Body of pancreas (tissue), 4 donors: ENCODE measurements at regions not wholly inside any gene's neighbourhood (a gene's known extent, or its start where the extent isn't known, plus 50 kb on each side); places are given as distances from the start of the nearest gene placed in this dataset.

Source experiments
- ATAC-seq: fragments of 150-250 bp; one replicate; pipeline ENCODE4 v1.9.1; 2016
- DNase-seq, 4 donors: peaks; one replicate each; pipeline ENCODE4 v3.0.0-alpha.2; 2019
- H3K27ac ChIP-seq, 4 donors: fragments of 200-600 bp; sonication (generic); 1 replicate in 3 of 4; 2 replicates in 1 of 4; pipeline versions ENCODE4 v1.5.1 to v1.6.1; 2016 to 2019; ENCODE audit warnings: mild to moderate bottlenecking in 1 of 4, mixed read lengths in 1 of 4, moderate library complexity in 1 of 4
- H3K27me3 ChIP-seq, 2 donors: fragments of 200-600 bp; sonication (generic); one replicate each; pipeline ENCODE4 v1.6.0; 2016; ENCODE audit warnings: mild to moderate bottlenecking in 1 of 2
- H3K36me3 ChIP-seq, 2 donors: fragments of 200-600 bp; sonication (generic); replicated peaks in 1 of 2; 2 replicates each; pipeline ENCODE4 v1.5.1; 2016; ENCODE audit warnings: low read depth in 2 of 2; ENCODE audit not compliant: insufficient read depth in 1 of 2
- H3K4me1 ChIP-seq: fragments of 200-600 bp; sonication (generic); one replicate; pipeline ENCODE4 v1.6.0; 2016
- H3K4me3 ChIP-seq, 2 donors: fragments of 200-600 bp; sonication (generic); 1 replicate in 1 of 2; 2 replicates in 1 of 2; pipeline ENCODE4 v1.5.1; 2016 to 2019
- H3K9me3 ChIP-seq, 3 donors: fragments of 200-600 bp; sonication (generic); 1 replicate in 2 of 3; 2 replicates in 1 of 3; pipeline ENCODE4 v1.5.1; 2016
- POLR2A ChIP-seq, 3 donors: fragments of 450-650 bp; IDR thresholded peaks; one replicate each; pipeline ENCODE4 v1.6.1; 2016; ENCODE audit warnings: antibody characterized with exemption in 3 of 3, mild to moderate bottlenecking in 2 of 3
- WGBS, 2 donors: methylation state at CpG; one replicate each; pipeline ENCODE4 v1.1.5; 2017; 5-methylcytosine and 5-hydroxymethylcytosine counted together
- intact Hi-C: fragments of 100-400 bp; cut with DNase I; formaldehyde crosslinking; loops from one replicate; pipeline ENCODE4 v1.15.1; 2023
- TF ChIP-seq, protein P1 (sequence below), 7 experiments: fragments of 450-650 bp in 4 of 7; fragments of 200-600 bp in 3 of 7; sonication (generic) in 3 of 7; IDR thresholded peaks; one replicate each; pipeline ENCODE4 v1.5.1; 2016 to 2019; ENCODE audit warnings: antibody characterized with exemption in 7 of 7

DNA sequence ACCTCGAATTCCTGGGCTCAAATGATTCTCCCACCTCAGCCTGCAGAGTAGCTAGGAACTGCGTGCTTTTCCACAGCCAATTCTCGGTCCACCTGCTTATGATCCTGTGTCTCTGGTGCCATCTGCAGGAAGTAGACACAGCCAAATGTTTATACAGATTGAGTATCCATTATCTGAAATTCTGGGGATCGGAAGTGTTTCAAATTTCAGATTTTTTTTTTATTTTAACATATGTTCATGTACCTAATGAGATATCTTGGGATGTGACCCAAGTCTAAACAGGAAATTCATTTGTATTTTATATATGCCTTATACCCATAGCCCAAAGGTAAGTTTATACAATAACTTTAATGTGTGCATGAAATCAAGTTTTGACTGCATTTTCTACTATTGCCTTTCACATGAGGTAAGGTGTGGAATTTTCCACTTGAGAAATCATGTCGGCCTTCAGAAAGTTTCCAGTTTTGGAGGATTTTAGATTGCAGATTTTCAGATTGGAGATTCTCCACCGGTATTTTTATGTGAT, 89.5 kb downstream of the ESM1 start:
- Histone ChIP-seq H3K27me3 (no peaks in the 10 kb centered on the region), H3K27ac (no peak overlapping the region), H3K36me3 (no peaks in the 10 kb centered on the region), H3K9me3 (no peaks in the 10 kb centered on the region), H3K4me1 (no peaks in the 10 kb centered on the region), H3K4me3 (no peak overlapping the region)
- intact Hi-C loops, result no loop called here
- ATAC-seq (peak; percentile 60), DNase-seq (peak; percentile 38 to 64 (median 46))
- TF ChIP-seq, protein P1, sequence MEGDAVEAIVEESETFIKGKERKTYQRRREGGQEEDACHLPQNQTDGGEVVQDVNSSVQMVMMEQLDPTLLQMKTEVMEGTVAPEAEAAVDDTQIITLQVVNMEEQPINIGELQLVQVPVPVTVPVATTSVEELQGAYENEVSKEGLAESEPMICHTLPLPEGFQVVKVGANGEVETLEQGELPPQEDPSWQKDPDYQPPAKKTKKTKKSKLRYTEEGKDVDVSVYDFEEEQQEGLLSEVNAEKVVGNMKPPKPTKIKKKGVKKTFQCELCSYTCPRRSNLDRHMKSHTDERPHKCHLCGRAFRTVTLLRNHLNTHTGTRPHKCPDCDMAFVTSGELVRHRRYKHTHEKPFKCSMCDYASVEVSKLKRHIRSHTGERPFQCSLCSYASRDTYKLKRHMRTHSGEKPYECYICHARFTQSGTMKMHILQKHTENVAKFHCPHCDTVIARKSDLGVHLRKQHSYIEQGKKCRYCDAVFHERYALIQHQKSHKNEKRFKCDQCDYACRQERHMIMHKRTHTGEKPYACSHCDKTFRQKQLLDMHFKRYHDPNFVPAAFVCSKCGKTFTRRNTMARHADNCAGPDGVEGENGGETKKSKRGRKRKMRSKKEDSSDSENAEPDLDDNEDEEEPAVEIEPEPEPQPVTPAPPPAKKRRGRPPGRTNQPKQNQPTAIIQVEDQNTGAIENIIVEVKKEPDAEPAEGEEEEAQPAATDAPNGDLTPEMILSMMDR (IDR thresholded peaks at IDR 0.05), result peak in 6 of 7 experiments; percentile 26 to 59 (median 54)
- TF ChIP-seq POLR2A (IDR thresholded peaks at IDR 0.05), result no peak
- WGBS, 2 donors, result 20 to 23% methylated on average over 6 of the region's 6 CpGs

DNA sequence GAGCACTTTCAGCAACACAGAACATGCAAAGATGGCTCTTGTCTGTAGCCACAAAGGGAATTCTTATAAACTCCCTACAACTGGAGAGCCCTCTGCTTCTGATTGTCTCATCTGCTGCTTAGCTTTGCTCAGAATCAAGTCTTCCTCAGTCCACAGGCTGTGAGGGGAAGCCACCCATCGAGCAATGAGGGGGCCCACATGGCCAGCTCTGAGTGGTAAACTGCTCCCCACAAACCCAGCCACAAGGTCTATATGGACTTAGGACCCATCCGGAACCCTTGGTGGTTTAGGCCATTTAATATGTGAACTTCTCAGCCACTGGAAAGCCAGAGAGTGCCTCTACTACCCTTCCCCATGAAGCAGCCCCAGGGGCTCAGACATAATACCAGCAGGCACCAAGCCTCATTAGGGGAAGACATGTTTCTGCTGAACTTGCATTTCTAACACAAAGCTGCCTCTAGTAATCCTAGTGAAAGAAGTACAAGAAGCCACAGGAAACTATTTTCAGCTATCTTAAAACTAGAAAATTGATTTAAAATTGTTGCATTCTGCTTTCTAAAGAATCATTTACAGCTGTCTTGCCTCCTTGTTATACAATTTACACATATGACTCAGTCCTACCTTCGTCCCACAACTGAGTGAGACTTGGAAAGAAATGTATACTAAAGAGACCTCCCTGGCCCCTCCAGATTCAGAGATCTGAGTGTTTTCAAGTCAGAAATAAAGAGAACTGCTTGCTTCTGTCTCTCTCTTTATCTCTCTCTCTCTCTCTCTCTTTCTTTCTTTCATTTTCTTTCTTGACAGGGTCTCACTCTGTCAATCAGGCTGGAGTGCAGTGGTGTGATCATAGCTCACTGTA, 90.2 kb downstream of the ESM1 start:
- Histone ChIP-seq H3K9me3 (no peaks in the 10 kb centered on the region), H3K27me3 (no peaks in the 10 kb centered on the region), H3K36me3 (no peaks in the 10 kb centered on the region), H3K27ac (no peak overlapping the region), H3K4me3 (no peak overlapping the region), H3K4me1 (peaks cover 2% of the 10 kb centered on the region)
- 57 to 63% methylated on average over 3 of the region's 3 CpGs for WGBS, 2 donors
- DNase-seq (no peak), ATAC-seq (no peak)
- intact Hi-C loops, result no loop called here
- TF ChIP-seq, protein P1 (IDR thresholded peaks at IDR 0.05), result no peak
- TF ChIP-seq POLR2A (IDR thresholded peaks at IDR 0.05), result no peak

DNA sequence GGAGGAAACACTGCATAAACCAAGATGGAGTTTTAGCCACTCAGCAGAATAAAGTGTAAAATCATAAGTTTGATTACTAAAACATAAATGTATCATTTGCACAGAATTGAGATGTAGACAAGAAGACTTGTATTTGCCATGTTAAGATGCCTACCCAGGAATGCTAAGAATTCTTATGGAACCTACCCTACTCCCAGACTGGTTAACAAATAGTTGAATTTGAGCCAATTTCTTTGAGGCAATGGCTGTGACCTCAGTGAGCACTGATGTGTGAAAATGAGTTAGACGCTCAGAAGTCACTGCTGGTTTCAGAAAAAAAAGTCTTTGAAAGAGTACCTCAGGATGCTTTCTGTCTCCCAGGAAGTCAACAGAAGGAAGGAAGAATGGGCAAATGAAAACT, 95.6 kb downstream of the ESM1 start:
- peaks cover 0 to 4% of the 10 kb centered on the region in 2 donors for H3K27me3 ChIP-seq
- DNase-seq, result no peak
- H3K4me1 ChIP-seq, result peaks cover 6% of the 10 kb centered on the region
- 43% methylated on average over 1 of the region's 1 CpG for WGBS, 2 donors
- TF ChIP-seq, protein P1 (IDR thresholded peaks at IDR 0.05), result no peak
- TF ChIP-seq POLR2A (IDR thresholded peaks at IDR 0.05), result no peak
- no peaks in the 10 kb centered on the region for H3K9me3 ChIP-seq
- H3K27ac ChIP-seq, result no peak overlapping the region
- ATAC-seq, result peak; percentile 66
- H3K36me3 ChIP-seq, result no peaks in the 10 kb centered on the region
- intact Hi-C loops, result no loop called here
- H3K4me3 ChIP-seq, result no peak overlapping the region

DNA sequence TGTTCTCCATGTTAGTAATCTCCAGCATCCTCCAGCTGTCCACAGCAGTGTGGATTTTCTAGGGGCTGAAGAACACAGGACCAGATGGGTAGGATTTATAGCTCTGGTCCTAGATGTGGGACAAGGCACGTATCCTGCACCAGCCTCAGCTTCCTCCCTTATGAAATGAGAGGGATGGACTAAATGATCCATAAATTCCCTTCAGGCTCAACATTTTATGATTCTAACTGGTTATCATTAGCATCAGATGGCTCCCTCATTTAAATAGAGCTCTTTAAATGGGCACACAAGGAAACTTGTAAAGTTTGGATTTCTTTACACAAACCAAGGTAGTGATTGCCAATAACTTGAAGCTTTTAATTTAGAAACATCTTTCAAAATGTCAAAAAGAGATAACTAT, 97.7 kb downstream of the ESM1 start:
- 89 to 94% methylated on average over 1 of the region's 1 CpG for WGBS, 2 donors
- H3K27ac ChIP-seq, result no peak overlapping the region
- intact Hi-C loops, result no loop called here

More for the DNA sequence above, 97.7 kb downstream of the ESM1 start:
- ATAC-seq (no peak), DNase-seq (no peak)
- H3K4me1 ChIP-seq, result peaks cover 23% of the 10 kb centered on the region
- H3K4me3 ChIP-seq, result no peak overlapping the region
- TF ChIP-seq, protein P1 (IDR thresholded peaks at IDR 0.05), result no peak
- TF ChIP-seq POLR2A (IDR thresholded peaks at IDR 0.05), result no peak
- H3K36me3 ChIP-seq, result no peaks in the 10 kb centered on the region
- H3K9me3 ChIP-seq, result no peaks in the 10 kb centered on the region
- H3K27me3 ChIP-seq, result peaks cover 0 to 4% of the 10 kb centered on the region in 2 donors
